DOHH2 (cell line): ENCODE measurements at regions not wholly inside any gene's neighbourhood (a gene's known extent, or its start where the extent isn't known, plus 50 kb on each side); places are given as distances from the start of the nearest gene placed in this dataset.

Experiments
- CTCF ChIP-seq: fragments of 200-600 bp; sonication (generic); IDR thresholded peaks from one replicate; pipeline ENCODE4 v1.5.1; 2014; ENCODE audit warnings: antibody characterized with exemption, mild to moderate bottlenecking, low read depth, low read length; ENCODE audit not compliant: poor library complexity, severe bottlenecking
- EZH2phosphoT487 ChIP-seq: fragments of 200-600 bp; sonication (generic); IDR thresholded peaks from 2 replicates; pipeline ENCODE4 v1.6.1; 2017; ENCODE audit warnings: borderline replicate concordance, mild to moderate bottlenecking, antibody characterized with exemption, low read length, moderate library complexity, mixed read lengths

DNA sequence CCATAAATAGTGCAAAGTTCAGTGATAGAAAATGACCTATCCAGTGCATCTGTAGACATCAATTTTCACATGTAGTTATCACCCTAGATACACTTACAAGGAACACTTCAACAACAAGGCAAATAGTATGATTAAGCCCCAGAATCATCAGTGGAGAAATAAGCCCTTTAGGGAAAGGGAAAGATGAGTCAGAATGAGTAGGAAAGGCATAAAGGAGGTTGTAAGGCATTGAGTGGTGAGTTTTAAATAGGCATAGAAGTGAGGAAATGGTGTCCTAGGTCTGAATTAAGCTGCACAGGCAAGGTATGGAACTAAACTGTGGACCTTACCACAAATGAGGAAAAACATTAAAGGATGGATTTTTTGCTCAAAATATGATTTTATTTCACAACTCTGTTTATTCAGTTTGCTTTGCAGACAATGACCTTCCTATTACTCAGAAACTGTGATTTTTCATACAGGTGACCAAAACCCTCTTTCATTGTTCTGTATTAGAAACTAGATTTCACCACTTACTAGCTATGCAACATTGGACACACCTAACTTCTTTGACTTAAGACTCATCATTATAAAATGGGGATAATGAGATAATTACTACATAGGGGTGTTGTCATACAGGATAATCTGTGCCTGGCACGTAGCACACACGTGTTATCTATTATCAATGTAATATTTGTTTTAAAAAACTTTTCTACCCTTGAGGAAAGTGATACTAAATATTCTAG, 57.0 kb upstream of the MAP9 start:
- TF ChIP-seq CTCF (no peak), EZH2phosphoT487 (no peak)
